NCI-H146 (cell line): ENCODE measurements at regions not wholly inside any gene's neighbourhood (a gene's known extent, or its start where the extent isn't known, plus 50 kb on each side); places are given as distances from the start of the nearest gene placed in this dataset.

Experiments
- DNase-seq: peaks from one replicate; lab custom pipeline; 2025; lab: John Stamatoyannopoulos, UW

DNA sequence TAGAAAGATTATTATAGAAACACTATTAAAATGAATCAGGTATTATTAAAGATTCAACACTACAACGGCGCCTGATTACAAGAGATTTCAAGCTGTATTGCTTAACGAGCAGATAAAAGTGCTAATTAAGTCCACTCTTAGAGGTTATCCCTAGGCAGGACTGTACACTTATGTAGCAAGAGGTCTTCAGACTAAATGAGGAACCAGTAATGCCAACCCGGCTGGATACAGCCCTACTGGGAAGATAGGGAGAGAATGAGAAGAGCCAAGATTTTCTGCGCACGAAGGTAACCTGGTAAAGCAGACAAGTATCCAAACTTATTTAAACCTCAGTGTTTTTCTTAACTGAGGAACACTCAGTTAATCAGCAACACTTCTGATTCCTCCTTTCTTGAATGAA lies 115.7 kb upstream of the HIVEP3 start:
- no peak for DNase-seq

DNA sequence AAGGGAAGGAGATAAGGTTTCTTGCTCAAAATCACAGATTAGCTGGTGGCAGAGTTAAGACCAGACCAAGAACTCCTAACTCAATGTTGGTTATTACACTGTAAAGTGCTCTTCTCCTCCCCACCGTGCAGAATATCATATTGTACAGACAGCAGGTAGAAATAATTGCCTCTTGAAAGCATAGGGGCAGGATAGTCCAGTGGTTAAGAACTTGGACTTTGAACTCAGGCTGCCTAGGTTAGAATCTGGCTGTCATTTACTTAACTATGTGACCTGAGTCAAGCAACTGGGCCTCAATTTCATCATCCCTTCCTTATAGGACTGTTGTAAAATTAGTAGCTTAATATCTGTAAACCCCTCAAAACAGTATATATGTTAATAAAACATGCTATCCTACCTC lies 114.9 kb upstream of the HIVEP3 start:
- DNase-seq = no peak

DNA sequence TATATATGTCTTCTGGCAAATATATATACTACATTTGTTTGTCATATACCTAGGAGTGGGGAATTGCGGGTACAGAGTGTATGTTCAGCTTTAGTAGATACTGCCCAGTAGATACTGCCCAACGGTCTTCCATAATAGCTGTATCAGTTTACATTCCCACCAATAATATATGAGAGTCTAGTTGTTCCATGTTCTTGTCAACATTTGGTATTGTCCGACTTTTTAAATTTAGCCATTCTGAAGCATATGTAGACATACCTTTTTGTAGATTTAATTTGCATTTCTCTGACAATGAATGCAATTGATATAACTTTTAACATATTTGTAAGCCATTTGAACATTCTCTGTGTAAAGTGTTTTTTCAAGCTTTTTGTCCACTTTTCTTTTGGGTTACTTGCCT lies 99.0 kb upstream of the HIVEP3 start:
- no peak for DNase-seq

DNA sequence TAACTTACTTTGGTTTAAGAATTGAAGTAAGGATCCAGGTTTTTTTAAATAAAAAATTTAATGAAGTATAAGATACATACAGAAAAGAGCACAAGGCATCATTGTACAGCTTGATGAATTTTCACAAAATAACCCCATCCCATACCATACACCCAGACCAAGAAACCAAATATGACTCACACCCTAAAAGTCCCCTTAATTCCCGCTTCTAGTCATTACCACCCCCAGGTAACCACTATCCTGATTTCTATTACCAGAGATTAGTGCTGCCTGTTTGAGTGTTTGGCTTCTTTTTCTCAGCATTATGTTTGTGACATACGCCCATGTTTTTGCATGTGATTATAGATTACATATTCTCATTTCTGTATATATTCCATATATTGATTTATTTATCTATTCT lies 98.5 kb upstream of the HIVEP3 start:
- DNase-seq = no peak

DNA sequence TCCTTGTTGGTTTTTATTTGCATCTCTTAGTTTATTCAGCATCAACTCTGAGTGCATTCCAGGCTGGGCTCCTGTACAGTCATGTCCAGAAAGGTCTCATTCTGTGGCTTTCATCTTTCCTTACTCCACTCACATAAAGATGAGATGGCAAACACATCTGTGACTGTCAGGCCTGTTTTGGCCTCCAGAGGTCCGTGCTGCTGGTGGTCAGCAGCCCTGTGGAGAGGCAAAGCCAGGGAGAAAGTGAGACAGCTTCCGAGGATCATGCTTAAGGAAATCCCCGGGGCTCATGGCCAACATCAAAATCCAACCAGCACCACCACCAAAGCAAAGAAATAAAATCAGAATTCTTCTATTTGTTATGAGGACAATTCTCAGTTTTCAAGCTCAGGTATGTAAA lies 96.1 kb upstream of the HIVEP3 start:
- no peak for DNase-seq

DNA sequence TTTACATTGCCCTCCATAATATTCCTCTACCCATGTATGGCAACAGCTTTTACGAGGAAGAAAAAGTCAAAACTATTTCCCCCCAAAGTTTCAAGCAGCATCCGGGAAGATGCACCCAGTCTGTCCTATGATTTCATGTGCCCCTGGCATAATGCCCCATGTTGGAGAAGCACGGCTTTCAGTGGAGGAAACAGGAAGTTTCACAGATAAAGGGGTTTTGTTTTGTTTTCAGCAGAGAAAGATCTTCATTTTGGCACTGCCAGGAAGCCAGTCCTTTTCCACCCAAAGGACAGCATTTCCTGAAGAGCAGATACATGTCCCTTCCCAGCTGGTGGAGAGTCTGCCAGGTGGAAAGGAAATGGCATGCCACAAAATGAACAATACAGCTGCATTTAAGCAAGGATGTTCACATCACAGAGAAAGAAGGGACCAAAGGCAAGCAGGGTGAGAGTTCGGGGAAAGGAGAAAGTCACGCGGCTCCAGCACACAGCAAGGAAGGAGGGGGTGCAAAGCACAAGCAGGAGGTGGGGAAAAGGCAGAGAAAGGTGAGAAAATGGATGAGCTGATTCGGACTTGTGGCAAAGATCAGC lies 95.3 kb upstream of the HIVEP3 start:
- DNase-seq = no peak

DNA sequence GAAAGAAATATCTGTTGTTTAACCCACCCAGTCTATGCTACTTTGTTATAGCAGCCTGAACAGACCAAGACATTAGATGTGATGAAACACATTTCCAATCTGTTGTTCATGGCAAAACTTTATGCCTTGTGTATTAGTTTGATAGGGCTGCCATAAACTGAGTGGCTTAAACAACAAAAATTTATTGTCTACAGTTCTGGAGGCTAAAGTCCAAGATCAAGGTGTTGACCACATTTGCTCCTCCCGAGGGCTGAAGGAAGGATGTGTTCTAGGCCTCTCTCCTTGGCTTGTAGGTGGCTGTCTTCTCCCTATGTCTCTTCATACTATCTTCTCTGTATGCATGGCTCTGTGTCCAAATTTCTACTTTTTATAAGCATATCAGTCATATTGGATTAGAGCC lies 94.1 kb upstream of the HIVEP3 start:
- DNase-seq = no peak

DNA sequence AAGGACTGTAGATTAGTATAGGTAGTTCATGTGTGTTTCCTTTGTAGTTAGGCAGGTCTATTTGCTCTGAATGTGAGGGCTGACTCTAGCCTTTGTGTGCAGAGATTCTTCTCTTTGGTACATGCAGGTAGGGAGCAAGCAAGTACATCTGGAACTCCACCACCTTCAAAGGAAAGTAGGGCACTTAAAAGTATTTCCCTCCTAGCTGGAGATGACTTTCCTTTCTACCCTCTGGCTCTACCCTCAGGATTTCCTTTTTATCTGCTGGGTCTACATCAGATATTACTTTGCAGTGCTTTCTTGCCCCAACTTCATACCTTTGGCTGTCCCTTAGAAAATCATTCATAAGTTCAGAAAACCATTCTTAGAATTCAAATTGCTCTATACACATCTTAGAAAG lies 91.7 kb upstream of the HIVEP3 start:
- DNase-seq = no peak

DNA sequence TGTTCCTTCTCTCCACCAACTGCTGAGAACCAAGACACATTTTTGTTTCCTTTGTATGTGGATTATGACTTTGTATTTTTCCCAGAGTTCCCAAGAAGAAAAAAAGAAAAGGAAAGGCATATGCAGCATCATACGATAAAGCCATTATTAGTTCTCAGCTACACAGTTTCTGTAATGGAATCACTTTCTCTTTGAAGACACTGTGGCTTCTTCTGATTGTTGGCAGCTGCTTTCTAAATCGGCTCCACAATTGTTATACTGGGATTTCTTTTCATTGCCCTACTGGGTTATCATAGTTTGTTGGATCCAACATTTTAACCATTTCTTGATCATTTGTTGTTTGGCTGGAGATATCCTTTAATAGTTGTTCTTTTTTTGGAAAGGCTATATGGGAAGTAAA lies 89.5 kb upstream of the HIVEP3 start:
- DNase-seq = no peak

DNA sequence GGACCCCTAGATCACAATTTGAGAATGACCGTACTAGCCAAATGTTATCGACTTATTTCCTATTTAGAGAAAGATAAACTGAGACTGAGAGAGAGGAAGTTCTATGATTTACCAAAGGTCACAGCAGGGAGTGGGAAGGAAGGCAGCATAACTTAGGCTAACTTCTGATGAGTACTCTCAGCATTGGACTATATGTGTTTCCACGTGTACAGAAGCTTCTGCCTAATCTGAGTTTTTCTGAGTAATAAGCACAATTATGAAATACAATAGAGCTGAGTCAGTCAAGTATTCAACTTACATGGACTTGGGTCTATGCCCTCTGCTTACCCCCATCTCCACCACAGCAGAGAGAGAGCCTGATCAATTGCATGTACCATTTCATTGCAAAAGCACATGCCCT lies 88.1 kb upstream of the HIVEP3 start:
- DNase-seq = no peak

DNA sequence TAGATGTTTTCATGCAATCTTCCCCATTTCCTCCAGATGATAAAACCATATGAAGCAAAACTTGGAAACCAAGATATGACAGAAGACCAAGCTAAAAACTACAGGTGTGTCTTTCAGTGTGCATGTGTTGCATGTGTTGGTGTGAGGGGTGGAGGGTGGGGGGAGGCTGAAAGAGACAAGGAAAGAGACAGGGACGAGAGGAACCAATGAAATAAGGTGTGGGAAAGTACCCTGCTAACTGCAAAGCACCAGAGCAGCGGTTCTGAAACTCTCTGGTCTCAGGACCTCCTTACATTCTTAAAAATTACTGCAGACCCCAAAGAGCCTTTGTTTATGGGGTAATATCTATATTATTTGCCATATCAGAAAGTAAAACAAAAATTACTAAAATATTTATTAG lies 87.4 kb upstream of the HIVEP3 start:
- DNase-seq = no peak

DNA sequence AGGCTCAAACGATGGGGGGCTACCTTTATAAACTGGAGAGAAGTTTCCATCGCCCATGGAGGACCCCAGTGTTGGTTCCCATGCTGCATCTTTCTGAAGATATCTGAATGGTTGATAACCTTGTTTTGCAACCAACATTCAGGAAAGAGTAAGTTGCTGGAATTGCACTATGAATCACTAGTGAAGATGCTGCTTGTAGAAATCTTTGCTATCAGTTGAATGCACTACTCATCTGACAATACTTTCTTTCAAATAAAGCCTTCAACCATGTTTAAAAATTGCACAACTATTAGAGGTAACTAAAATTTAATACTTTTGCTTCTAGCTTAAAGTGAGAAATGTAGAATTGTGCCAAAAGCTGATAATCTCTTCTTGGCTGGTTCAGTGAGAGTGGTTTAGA lies 86.8 kb upstream of the HIVEP3 start:
- DNase-seq = no peak

DNA sequence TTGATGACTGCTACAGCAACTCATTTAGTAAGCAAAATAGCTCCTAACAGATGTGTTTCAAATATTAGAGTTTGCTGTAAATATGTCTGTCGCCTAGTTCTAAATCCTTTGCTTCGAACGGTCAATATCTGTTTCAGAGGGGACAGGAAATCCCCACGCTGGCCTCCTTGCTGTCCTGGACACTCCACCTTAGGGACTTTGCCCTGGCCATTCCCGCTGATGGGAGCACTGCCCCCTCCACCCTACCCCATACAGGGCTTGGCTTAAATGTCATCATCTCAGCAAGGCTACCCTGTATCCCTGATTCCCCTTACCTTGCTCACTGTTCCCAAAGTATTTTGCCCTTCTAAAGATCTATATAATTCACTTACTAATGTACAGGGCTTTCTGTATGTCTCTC lies 86.1 kb upstream of the HIVEP3 start:
- no peak for DNase-seq

DNA sequence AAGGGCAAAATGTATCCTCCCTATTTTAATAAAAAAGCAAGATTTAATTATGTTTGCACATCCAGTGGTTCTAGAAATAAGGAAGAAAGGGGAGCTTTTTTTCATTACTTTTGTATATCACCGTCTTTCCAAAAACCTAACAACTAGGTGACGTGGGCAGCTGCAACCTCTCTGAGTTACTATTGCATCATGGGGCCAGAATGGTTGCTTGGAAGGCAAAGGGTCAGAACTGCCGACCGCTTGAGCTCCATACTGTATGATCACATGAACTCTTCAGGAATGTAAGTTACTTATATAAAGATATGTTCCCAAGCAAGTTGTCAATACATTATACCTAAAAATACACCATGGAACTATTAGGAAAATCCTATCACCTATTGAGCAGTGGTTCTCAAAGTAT lies 85.6 kb upstream of the HIVEP3 start:
- no peak for DNase-seq

DNA sequence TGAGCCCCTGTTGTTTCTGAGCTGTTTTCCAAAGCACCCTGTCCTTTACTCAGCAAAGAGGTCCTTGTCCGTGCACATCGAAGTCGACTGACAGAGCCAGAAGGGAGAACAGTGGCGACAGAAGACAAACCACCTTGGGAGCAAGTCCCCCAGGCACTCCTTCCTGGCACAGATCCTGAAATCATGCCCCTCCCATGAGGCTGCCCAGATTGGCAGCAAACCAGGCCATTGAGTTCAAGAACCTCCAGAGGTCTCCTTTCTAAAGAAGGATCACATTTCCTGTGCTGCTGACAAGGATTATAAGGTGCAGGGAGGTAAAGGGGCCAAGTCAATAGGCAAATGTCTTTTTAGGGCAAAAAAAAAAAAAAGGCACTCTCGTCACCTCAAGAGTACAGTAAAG lies 84.7 kb upstream of the HIVEP3 start:
- no peak for DNase-seq

DNA sequence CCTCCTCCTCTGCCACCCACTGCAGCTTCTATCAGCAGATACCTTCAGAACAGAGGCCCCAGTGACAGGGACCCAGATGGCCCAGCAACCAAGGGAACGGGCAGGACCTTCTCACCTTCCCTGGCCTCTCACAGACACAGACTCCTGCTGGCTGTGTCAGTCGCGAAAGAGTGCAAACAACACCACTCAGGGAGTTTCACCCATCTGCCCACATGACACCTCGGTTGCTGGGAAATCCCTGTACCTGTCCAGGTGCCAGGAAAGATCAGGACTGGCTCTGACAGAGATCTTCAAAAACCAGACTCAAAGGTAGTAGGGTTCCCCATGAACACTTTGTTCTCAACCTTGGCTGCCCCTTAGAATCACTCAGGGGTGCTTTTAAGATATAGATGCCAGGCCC lies 83.5 kb upstream of the HIVEP3 start:
- peak; percentile 3 for DNase-seq

DNA sequence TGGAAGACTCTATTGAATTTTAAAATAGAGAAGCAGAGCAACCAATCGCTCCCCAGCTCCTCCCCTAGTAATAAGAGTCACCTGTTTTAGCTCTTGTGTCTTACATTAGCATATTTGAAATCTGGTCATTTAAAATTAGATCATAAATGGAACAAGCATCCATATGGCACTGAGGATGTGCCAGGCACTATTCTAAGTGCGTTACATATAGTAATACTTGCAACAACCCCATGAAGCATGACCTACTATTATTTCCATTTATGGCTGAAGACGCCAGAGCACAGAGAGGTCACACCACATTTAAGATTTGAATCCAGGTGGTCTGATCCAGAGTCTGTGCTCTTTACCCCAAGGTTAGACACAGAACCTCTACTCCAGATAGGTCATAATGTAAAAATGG lies 82.0 kb upstream of the HIVEP3 start:
- no peak for DNase-seq

DNA sequence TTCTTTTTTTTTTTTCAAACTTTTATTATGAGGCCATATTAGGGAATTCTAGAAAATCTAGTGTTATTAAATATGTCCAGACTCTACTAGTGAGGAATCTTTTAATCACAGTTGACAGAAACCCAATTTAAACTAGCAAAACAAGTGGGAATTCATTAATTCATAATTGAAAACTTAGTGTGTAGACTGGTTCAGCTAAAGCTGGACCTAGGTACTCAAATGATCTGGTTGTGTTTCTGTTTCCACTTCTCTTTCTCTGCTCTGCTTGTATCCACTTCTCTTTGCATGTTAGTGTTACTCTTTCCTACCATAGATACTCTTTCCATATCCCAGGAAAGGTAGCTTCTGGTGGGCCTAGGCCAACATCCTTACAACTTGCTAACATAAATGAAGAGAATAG lies 81.2 kb upstream of the HIVEP3 start:
- DNase-seq = no peak

DNA sequence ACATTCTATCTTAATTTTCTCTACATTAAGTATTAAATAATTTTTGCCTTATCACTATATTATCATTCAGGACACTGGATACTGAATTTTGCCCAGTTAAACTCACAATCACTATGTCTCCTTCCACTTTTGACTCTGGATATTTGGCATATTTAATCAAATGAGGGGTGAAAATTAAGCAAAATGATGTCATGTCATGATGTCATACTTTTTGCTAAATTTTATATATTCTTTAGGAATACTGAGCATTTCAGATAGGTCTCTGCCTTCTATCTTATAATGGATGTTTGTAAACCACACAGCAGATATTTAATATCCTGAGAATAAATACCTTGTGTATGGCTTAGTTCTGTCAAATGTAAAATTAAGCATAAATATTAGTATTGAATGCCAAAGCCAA lies 79.5 kb upstream of the HIVEP3 start:
- no peak for DNase-seq

DNA sequence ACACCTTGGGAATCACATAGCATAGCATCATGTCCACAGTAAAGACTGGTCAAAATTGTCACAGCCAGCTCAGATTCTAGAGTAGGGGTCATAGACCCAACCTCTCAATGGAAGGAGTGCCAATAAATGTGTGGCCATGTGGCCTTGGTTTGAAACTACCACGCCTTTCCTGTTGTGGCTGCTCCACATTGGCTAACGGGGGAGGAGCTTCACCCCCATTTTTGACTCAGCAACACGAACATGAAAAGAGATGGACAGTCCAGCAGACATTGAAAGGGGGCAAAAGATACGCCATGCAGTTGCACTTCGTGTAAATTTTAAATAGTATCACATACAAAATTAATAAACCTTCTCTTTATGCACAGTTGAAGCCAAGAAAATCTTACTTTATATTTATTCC lies 78.4 kb upstream of the HIVEP3 start:
- no peak for DNase-seq

DNA sequence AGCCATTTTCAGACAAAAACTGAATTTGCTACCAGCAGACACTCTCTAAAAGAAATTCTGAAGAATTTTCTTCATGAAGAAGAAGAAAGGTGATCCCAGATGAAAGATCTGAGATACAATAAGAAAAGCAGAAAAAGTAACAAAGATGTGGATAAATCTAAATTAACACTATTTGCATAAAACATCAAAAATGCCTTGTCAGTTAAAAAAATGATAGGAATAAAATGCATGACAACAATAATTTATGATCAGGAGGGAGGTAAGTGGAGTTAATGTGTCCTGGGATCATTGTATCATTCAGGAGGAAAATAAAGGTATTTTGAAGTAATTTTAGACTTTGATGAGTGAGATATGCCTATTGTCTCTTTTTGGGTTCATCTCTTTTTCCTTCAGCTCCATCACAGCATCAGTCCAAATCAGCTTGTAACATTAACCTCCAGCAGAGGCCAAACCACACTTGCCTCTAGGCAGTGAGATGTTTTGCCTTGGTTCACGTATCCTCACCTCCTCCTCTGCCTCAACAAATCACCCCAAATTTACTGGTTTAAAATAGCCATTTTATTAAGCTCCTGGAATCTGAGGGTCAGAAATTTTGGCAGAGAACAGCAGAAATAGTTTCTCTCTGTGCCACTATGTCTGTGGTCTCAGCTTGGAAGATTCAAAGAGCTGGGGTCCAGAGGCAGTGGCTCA lies 76.9 kb upstream of the HIVEP3 start:
- DNase-seq = no peak

DNA sequence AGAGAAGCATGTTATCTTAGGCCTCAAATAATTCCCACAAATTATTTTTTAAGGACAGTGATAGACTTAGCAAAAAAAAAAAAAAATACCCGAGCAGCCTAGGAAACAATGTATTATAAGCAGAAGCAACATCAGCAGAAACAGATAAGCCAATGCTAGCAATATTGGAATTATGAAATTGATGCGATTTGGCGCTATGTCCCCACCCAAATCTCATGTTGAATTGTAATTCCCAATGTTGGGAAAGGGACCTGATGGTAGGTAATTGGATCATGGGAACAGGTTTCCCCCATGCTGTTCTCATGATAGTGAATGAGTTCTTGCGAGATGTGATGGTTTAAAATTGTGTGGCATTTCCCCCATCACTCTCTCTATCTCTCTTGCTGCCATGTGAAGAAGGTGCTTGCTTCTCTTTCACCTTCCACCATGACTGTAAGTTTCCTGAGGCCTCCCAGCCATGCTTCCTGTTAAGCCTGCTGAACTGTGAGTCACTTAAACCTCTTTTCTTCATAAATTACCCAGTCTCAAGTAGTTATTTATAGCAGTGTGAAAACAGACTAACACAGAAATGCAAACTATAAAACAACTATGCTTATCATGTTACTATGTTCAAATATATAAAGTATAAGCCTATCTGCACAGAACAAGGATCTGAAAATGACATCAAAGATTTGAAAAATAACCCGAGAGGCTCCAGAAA lies 75.6 kb upstream of the HIVEP3 start:
- DNase-seq = no peak

DNA sequence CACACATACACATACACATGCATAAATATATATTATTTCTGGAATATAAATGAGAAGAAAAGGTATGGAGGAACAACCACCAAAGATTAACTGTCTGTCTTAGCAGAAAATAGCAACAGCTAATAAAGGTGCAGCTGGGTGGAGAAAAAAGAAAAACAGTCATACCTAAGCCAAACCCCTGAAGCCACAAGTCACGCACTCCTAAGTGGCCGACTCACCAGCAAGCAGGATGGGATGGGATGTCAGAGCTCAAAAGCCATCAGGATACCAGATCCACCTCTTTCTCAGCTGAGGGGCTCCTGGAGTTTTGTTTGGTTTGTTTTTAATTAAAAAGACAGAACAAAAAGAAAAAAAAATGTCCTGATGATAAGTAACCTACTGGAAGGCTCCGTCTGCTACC lies 64.7 kb upstream of the HIVEP3 start:
- no peak for DNase-seq

DNA sequence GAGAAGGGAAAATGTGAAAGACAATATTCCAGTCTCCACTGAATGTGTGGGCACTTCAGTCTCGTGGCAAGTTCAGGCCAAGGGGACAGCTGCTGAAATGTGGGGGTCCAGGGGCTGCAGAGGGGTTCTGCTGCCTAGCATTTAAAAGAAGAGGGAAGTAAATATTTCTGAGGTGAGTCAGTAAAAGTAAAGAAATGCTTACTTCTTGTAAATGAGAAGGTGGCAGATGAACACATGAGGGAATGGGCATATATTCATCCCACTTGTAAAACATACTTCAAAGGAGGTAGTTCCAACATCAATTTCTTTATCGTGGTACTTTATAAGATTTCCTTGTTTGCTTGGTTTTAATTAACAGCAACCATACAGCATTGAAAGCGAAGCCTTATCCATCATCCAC lies 63.1 kb upstream of the HIVEP3 start:
- DNase-seq = no peak
